Peyer's patch (tissue), 4 donors: ENCODE measurements at regions not wholly inside any gene's neighbourhood (a gene's known extent, or its start where the extent isn't known, plus 50 kb on each side); places are given as distances from the start of the nearest gene placed in this dataset.

ENCODE experiments used
- DNase-seq, 3 donors: peaks; one replicate each; pipeline ENCODE4 v3.0.0-alpha.2; 2017 to 2019
- H3K27ac ChIP-seq, 4 donors: fragments of 200-600 bp; sonication (generic); one replicate each; pipeline ENCODE4 v1.5.1; 2016 to 2019
- H3K27me3 ChIP-seq, 2 donors: fragments of 200-600 bp; sonication (generic); one replicate each; pipeline ENCODE4 v1.5.1; 2019
- H3K36me3 ChIP-seq, 3 donors: fragments of 200-600 bp; sonication (generic); one replicate each; pipeline ENCODE4 v1.5.1; 2016 to 2019
- H3K4me1 ChIP-seq, 4 donors: fragments of 200-600 bp; sonication (generic); one replicate each; pipeline ENCODE4 v1.5.1; 2016 to 2019
- H3K4me3 ChIP-seq, 4 donors: fragments of 200-600 bp; sonication (generic); 1 replicate in 3 of 4; 2 replicates in 1 of 4; pipeline ENCODE4 v1.5.1; 2016 to 2019; ENCODE audit warnings: mild to moderate bottlenecking in 1 of 4
- H3K9me3 ChIP-seq, 4 donors: fragments of 200-600 bp; sonication (generic); one replicate each; pipeline ENCODE4 v1.5.1; 2016 to 2019; ENCODE audit warnings: mild to moderate bottlenecking in 1 of 4
- CTCF ChIP-seq, 6 experiments: fragments of 450-650 bp in 4 of 6; fragments of 200-600 bp in 2 of 6; sonication (generic) in 1 of 6; IDR thresholded peaks; one replicate each; pipeline ENCODE4 v1.5.1; 2017 to 2019; ENCODE audit warnings: antibody characterized with exemption in 6 of 6, mild to moderate bottlenecking in 3 of 6, moderate library complexity in 1 of 6
- POLR2A ChIP-seq, 2 donors: fragments of 450-650 bp; IDR thresholded peaks; one replicate each; pipeline ENCODE4 v1.5.1; 2017; ENCODE audit warnings: antibody characterized with exemption in 2 of 2, mild to moderate bottlenecking in 2 of 2, moderate library complexity in 2 of 2

GRCh38 chr7:35530124-35531109, 164.5 kb downstream of the HERPUD2 start:
- Histone ChIP-seq H3K4me1 (no peaks in the 10 kb centered on the region), H3K9me3 (no peaks in the 10 kb centered on the region), H3K4me3 (no peak overlapping the region), H3K27ac (no peak overlapping the region), H3K27me3 (no peaks in the 10 kb centered on the region), H3K36me3 (no peaks in the 10 kb centered on the region)
- peak in 1 of 3 donors; percentile 17 for DNase-seq
- no peak for TF ChIP-seq POLR2A (IDR thresholded peaks at IDR 0.05)
- no peak for TF ChIP-seq CTCF (IDR thresholded peaks at IDR 0.05)

- H3K4me1 ChIP-seq = no peaks in the 10 kb centered on the region
- no peak overlapping the region for H3K27ac ChIP-seq
- H3K4me3 ChIP-seq = no peak overlapping the region
- no peaks in the 10 kb centered on the region for H3K36me3 ChIP-seq
- H3K27me3 ChIP-seq = no peaks in the 10 kb centered on the region
- no peak for DNase-seq
- no peaks in the 10 kb centered on the region for H3K9me3 ChIP-seq
- TF ChIP-seq CTCF (IDR thresholded peaks at IDR 0.05) (no peak), POLR2A (IDR thresholded peaks at IDR 0.05) (no peak)
Measured at GRCh38 chr7:35529713-35530112, 165.2 kb downstream of the HERPUD2 start.

- H3K36me3 ChIP-seq = no peaks in the 10 kb centered on the region
- TF ChIP-seq CTCF (IDR thresholded peaks at IDR 0.05) (no peak), POLR2A (IDR thresholded peaks at IDR 0.05) (no peak)
- no peak overlapping the region for H3K27ac ChIP-seq
- no peak for DNase-seq
- no peaks in the 10 kb centered on the region for H3K9me3 ChIP-seq
- H3K4me3 ChIP-seq = no peak overlapping the region
- no peaks in the 10 kb centered on the region for H3K27me3 ChIP-seq
- no peaks in the 10 kb centered on the region for H3K4me1 ChIP-seq
Measured at GRCh38 chr7:35528381-35528977, 166.5 kb downstream of the HERPUD2 start.

- TF ChIP-seq CTCF (IDR thresholded peaks at IDR 0.05) (no peak), POLR2A (IDR thresholded peaks at IDR 0.05) (no peak)
- Histone ChIP-seq H3K27ac (no peak overlapping the region), H3K27me3 (no peaks in the 10 kb centered on the region), H3K36me3 (no peaks in the 10 kb centered on the region), H3K4me3 (no peak overlapping the region), H3K4me1 (no peaks in the 10 kb centered on the region), H3K9me3 (no peaks in the 10 kb centered on the region)
- peak in 1 of 3 donors; percentile 13 for DNase-seq
Measured at GRCh38 chr7:35526645-35527044, 168.3 kb downstream of the HERPUD2 start.

GRCh38 chr7:35524112-35524804, 170.7 kb downstream of the HERPUD2 start:
- H3K36me3 ChIP-seq = no peaks in the 10 kb centered on the region
- DNase-seq = peak in 1 of 3 donors; percentile 3
- no peaks in the 10 kb centered on the region for H3K27me3 ChIP-seq
- H3K4me3 ChIP-seq = no peak overlapping the region
- TF ChIP-seq CTCF (IDR thresholded peaks at IDR 0.05) = no peak
- no peak overlapping the region for H3K27ac ChIP-seq
- H3K4me1 ChIP-seq = no peaks in the 10 kb centered on the region
- no peaks in the 10 kb centered on the region for H3K9me3 ChIP-seq
